ENCODE measurements at regions not wholly inside any gene's neighbourhood (a gene's known extent, or its start where the extent isn't known, plus 50 kb on each side); places are given as distances from the start of the nearest gene placed in this dataset.
A peak's percentile ranks its signal among the peaks of the same experiment; 100 is the strongest.

DNA sequence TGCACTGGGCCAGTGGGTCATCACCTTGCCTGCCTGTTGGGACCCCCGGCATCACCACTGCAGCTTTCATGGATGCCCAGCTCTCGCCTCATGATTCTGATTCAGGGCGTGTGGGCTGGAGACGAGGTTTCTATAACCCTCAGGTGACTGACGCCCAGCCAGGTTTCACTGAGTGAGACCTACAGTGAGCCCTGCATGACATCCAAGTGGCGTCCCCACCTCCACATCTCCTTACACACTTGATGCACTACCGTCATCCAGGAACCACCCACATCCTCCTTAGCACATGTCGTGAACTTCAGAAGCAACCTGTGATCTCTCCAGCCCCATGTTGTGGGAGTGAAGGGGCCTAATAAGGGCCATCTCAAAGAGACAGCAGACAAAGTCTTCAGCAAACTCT lies 257.5 kb downstream of the CTTN start:
- 20 to 100% (median 46%) methylated on average over 1 to 4 of the region's 8 CpGs; no CpG with 5 or more reads in 4 of the 10 experiments for WGBS, 10 experiments
- Histone ChIP-seq H3K4me1 (replicated peaks in 1 of 2) (peaks cover 60 to 63% of the 10 kb centered on the region in 2 donors), H3K4me3 (no peak overlapping the region), H3K27ac (peak overlapping the region in 1 of 2 donors; percentile 73)
- in situ Hi-C loops (cut with MboI; ENCODE audit: low pct_unique_long_range_greater_than_20kb in 2 of 9, low sequenced_read_pairs in 9 of 9, unreplicated experiment in 9 of 9): no loop called here
- no peak for ATAC-seq (replicated peaks in 6 of 8)

DNA sequence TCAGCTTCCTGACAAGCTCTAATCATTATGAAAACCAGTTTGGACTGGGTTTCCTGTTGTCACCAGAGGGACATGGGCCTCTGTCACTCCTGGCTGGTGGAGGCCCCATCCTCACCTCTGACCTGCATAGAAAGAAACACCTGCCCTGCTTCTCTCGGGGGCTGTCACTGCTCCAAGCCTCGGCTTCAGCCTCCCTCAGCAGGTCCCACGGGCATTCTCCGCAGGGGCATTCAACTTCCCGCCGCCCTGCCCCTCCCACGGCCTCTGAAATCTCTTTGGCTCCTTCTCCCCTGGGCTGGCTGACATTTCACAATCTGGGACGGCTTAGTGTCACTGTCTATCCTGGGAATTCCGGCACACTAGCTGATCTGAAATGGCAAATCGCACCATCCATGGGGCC lies 257.9 kb downstream of the CTTN start:
- Histone ChIP-seq H3K27ac (peak overlapping the region; percentile 50 to 73), H3K4me3 (no peak overlapping the region), H3K4me1 (replicated peaks in 1 of 2) (peaks cover 63 to 65% of the 10 kb centered on the region in 2 donors)
- in situ Hi-C loops (cut with MboI; ENCODE audit: low pct_unique_long_range_greater_than_20kb in 2 of 9, low sequenced_read_pairs in 9 of 9, unreplicated experiment in 9 of 9): no loop called here
- WGBS, 10 experiments: 3 to 100% (median 40%) methylated on average over 1 to 9 of the region's 10 CpGs; no CpG with 5 or more reads in 5 of the 10 experiments
- ATAC-seq (replicated peaks in 6 of 8): peak in 5 of 8 experiments; percentile 21 to 80 (median 74)

DNA sequence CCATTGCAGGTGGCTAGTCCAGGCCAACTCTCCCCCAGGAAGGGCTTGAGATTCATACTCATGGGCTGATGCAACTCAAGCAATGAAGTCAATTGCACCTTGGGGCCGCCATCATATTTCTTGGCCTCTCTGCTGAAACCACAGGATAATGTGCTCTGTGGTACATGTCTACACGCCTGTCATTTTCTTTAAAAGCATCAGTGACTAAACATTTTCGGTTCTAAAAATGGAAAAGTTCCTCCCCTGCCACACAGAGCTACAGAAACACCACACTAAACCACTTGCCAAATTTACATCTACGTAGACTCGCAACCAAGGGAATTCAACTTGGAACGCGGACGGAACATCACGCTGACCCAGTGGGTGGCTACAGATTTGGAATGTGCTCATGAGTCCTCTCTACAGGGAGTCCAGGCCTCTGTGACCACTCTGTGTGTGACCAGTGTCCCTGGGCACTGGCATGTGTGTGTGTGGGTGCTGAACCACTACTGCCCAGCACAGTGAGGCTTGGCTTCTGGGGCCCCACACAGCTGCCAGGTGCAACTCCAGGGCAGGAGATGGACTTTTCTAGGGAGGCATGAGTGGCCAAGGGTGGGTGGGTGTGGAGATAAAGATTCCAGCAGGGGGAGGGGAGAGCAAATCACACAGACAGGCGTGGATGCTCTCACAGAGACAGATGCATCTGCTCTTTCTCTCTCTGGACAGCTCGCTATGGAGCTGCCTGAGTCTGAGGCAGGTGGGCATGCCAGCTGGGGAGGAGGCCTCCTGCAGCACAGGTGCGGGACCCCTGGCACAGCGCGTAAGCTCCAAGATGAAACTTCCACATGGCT lies 261.9 kb downstream of the CTTN start:
- ATAC-seq (replicated peaks in 6 of 8): no peak
- WGBS, 10 experiments: 0 to 98% (median 84%) methylated on average over 1 to 9 of the region's 14 CpGs; no CpG with 5 or more reads in 2 of the 10 experiments
- Histone ChIP-seq H3K4me3 (peak overlapping the region; percentile 42 to 61 (median 58)), H3K4me1 (replicated peaks in 1 of 2) (peaks cover 65 to 69% of the 10 kb centered on the region in 2 donors), H3K27ac (peak overlapping the region; percentile 93 to 95)
- in situ Hi-C loops (cut with MboI; ENCODE audit: low pct_unique_long_range_greater_than_20kb in 2 of 9, low sequenced_read_pairs in 9 of 9, unreplicated experiment in 9 of 9): no loop called here

DNA sequence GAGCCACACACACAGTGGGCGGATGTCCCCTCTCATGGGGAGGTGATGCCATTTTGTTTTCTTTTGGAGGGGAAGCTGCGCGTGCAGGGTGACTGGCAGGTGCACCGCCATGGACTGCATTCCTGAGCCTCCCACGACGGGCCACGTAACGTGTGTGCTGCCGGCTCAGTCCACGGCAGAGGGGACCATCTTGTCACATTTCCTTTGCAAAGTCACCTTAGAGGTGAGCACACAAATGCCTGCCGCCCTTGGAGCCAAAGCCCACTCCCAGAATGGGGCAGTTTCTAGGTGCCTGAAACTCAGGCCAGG lies 262.5 kb downstream of the CTTN start:
- Histone ChIP-seq H3K4me3 (peak overlapping the region; percentile 42 to 61 (median 58)), H3K27ac (peak overlapping the region; percentile 93 to 95), H3K4me1 (replicated peaks in 1 of 2) (peaks cover 60 to 64% of the 10 kb centered on the region in 2 donors)
- ATAC-seq (replicated peaks in 6 of 8): no peak
- WGBS, 10 experiments: 80 to 100% (median 87%) methylated on average over 1 to 3 of the region's 11 CpGs; no CpG with 5 or more reads in 7 of the 10 experiments
- in situ Hi-C loops (cut with MboI; ENCODE audit: low pct_unique_long_range_greater_than_20kb in 2 of 9, low sequenced_read_pairs in 9 of 9, unreplicated experiment in 9 of 9): no loop called here

DNA sequence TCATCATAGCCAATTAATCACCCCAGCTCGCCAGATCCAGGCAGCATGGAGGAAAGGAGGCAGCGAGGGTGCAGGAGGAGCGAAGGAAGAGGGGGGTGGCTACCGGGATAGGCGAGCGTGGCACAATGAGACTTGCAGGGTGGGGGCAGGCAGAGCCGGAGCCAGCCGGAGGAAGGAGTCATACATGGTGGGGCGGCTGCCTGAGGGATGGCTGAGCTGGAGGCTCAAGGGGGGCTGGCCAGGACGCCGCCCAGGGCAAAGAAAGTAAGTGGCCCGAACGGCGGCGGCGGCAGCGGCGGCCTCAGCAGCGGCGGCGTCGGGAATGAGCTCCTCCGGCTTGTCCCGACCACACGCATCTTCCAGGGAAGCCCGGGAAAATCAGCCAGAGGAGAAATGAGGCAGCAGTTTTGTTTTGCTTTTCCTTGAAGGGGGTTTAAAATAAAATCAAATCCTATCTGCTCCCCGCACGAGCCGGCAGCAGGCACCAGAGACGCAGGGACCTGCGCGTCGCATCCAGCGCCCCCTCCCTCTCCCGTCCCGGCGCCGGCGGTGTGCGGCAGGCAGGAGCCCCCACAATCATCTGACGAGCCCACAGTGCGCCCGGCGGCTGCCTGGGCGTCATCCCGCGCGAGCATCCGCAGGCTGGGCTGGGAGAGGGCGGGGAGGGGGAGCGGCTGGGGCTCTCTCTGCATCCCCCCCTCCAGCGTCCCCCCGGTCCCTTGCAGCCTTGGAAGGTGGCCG lies 263.6 kb downstream of the CTTN start:
- 0% methylated on average over 1 to 5 of the region's 54 CpGs; no CpG with 5 or more reads in 7 of the 10 experiments for WGBS, 10 experiments
- peaks cover 49 to 53% of the 10 kb centered on the region in 2 donors for H3K4me1 ChIP-seq (replicated peaks in 1 of 2)
- peak; percentile 37 to 83 (median 76) for ATAC-seq (replicated peaks in 6 of 8)

DNA sequence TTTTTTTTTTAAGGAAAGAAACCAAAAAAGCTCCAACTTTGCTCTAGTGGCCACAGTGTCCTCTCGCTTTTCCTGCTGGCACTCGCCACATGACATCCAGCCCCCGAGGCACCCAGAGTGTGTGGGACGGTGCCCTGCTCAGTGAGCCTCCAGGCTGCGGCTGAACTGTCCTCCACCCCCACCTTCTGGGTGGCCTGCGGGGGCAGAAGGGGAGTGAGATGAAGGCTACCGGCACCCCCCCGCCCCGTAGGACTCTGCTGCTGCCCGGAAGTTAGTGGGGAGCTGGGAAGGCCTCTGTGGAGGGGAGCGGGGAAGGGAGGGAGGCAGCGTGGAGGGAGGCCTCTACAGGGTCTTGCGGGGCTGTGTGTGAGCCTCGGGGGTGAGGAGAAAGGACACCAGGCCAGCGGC lies 264.4 kb downstream of the CTTN start:
- peak in 5 of 8 experiments; percentile 31 to 62 (median 50) for ATAC-seq (replicated peaks in 6 of 8)
- in situ Hi-C loops (cut with MboI; ENCODE audit: low pct_unique_long_range_greater_than_20kb in 2 of 9, low sequenced_read_pairs in 9 of 9, unreplicated experiment in 9 of 9): no loop called here
- H3K4me3 ChIP-seq: peak overlapping the region; percentile 42 to 61 (median 58)
- peak overlapping the region; percentile 93 to 95 for H3K27ac ChIP-seq
- peaks cover 41 to 46% of the 10 kb centered on the region in 2 donors for H3K4me1 ChIP-seq (replicated peaks in 1 of 2)
- 20% methylated on average over 1 of the region's 15 CpGs; no CpG with 5 or more reads in 9 of the 10 experiments for whole genome bisulfite sequencing, 10 experiments

More for the DNA sequence above, 263.6 kb downstream of the CTTN start:
- in situ Hi-C loops (cut with MboI; ENCODE audit: low pct_unique_long_range_greater_than_20kb in 2 of 9, low sequenced_read_pairs in 9 of 9, unreplicated experiment in 9 of 9): no loop called here
- H3K27ac ChIP-seq: peak overlapping the region; percentile 93 to 95
- H3K4me3 ChIP-seq: peak overlapping the region; percentile 42 to 61 (median 58)

DNA sequence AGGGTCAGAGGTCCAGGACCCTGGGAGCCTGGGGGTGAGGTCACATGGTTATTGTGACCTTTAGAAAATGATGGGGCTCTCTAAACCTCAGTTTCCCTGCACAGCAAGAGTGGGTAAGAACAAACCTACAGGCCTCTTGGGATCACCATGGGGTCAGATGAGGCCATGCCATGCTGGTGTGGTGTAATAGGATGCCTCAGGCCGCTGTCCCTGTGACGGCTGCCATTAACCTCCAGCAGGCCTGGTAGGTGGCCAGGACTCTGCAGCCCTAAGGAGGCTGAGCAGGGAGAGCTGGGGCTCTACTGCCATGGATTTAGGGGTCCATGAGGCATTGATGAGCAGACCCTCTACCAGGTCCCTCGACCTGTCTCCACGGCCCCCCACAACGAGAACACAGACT lies 265.5 kb downstream of the CTTN start:
- WGBS, 10 experiments: no CpG with 5 or more reads among the region's 5 CpGs
- Histone ChIP-seq H3K27ac (no peak overlapping the region), H3K4me1 (replicated peaks in 1 of 2) (peaks cover 30 to 35% of the 10 kb centered on the region in 2 donors), H3K4me3 (no peak overlapping the region)
- in situ Hi-C loops (cut with MboI; ENCODE audit: low pct_unique_long_range_greater_than_20kb in 2 of 9, low sequenced_read_pairs in 9 of 9, unreplicated experiment in 9 of 9): no loop called here
- ATAC-seq (replicated peaks in 6 of 8): no peak

DNA sequence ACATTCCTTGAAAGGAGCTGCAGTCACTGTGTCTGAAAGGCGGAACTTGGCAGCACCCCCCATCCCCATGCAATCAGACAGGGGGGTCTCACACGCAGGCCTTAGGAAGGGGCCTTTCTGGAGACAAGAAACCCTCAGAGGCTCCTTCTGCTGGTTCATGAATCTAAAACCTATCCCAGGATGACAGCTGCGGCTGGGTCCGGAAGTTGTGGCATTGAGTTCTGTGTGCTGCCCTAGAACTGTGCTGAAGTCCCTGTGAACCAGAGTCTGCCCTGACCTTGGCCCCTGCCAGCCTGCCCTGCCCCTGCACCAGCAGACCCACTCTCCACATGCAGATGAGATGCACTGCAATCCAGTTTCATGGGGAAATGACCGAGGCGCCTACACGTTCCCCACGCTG lies 268.0 kb downstream of the CTTN start:
- Histone ChIP-seq H3K4me3 (no peak overlapping the region), H3K4me1 (replicated peaks in 1 of 2) (peaks cover 28 to 37% of the 10 kb centered on the region in 2 donors), H3K27ac (no peak overlapping the region)
- in situ Hi-C loops (cut with MboI; ENCODE audit: low pct_unique_long_range_greater_than_20kb in 2 of 9, low sequenced_read_pairs in 9 of 9, unreplicated experiment in 9 of 9): no loop called here
- no peak for ATAC-seq (replicated peaks in 6 of 8)
- WGBS, 10 experiments: 20 to 90% (median 74%) methylated on average over 1 to 4 of the region's 8 CpGs; no CpG with 5 or more reads in 6 of the 10 experiments

DNA sequence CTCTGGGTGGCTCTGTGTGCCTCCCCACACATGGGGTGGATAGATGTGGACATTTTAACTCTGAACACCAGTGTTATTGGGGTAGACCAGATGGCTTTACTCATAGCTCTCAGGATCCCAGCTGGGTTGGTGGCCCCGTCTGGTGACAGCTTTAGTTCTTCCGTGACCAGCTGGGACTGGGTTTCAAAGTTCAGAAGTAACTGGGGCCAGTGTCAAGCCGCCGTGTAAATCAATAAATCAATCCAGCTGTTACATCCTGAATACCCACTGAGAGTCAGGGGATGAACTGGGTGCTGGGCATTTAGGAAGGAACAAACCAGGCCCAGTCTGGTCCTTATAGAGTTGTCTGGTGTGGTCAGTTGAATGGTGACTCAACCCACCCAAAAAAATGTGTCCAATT lies 269.4 kb downstream of the CTTN start:
- H3K4me3 ChIP-seq: no peak overlapping the region
- in situ Hi-C loops (cut with MboI; ENCODE audit: low pct_unique_long_range_greater_than_20kb in 2 of 9, low sequenced_read_pairs in 9 of 9, unreplicated experiment in 9 of 9): no loop called here
- no peak for ATAC-seq (replicated peaks in 6 of 8)
- peaks cover 32 to 33% of the 10 kb centered on the region in 2 donors for H3K4me1 ChIP-seq (replicated peaks in 1 of 2)
- WGBS, 10 experiments: 20 to 100% (median 97%) methylated on average over 2 to 3 of the region's 4 CpGs; no CpG with 5 or more reads in 6 of the 10 experiments
- H3K27ac ChIP-seq: no peak overlapping the region

DNA sequence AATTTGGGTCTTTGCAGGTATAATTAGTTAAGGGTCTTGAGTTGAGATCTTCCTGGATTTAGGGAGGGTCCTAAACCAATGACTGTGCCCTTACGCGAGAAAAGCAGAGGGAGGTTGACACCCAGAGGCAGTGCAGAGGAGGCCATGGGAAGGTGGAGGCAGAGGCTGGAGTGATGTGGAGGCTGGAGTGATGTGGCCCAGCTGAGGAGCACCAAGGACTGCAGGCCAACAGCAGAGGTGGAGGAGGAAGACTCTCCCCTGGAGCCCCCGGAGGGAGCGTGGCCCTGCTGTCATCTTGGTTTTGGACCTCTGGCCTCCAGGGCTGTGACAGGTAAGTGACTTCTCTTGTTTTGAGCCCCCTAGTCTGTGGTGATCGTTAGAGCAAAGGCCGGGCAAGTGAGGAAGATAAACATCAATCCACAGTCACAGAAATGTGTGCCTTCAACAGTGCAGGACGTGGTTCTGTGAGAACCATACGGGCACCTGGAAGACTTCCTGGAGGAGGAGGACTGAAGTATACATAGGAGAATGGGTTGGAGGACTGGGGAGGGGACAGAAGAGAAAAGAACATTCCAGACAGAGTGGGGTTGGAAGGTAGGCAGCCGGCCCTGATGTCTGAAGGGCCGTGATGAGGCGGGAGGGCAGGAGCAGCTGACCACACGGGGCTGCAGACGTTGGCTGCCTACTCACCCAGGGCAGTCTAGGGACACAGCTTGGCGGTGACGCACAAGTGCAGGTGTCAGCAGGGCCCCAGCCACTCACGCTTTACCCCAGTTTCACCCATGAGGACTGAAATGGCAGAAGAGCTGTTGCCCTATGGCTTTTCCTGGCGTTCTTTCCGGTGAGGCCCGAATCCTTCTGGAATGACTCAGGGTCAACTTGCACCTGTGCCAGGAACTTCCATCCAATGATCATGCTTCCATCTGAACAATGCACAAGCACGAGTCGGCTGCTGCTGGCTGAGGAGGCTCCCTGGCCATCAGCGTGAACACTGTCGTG lies 270.2 kb downstream of the CTTN start:
- Histone ChIP-seq H3K4me1 (replicated peaks in 1 of 2) (peaks cover 25 to 29% of the 10 kb centered on the region in 2 donors), H3K4me3 (no peak overlapping the region), H3K27ac (no peak overlapping the region)
- no peak for ATAC-seq (replicated peaks in 6 of 8)
- 34 to 100% (median 79%) methylated on average over 2 to 11 of the region's 23 CpGs; no CpG with 5 or more reads in 2 of the 10 experiments for WGBS, 10 experiments
- in situ Hi-C loops (cut with MboI; ENCODE audit: low pct_unique_long_range_greater_than_20kb in 2 of 9, low sequenced_read_pairs in 9 of 9, unreplicated experiment in 9 of 9): no loop called here

DNA sequence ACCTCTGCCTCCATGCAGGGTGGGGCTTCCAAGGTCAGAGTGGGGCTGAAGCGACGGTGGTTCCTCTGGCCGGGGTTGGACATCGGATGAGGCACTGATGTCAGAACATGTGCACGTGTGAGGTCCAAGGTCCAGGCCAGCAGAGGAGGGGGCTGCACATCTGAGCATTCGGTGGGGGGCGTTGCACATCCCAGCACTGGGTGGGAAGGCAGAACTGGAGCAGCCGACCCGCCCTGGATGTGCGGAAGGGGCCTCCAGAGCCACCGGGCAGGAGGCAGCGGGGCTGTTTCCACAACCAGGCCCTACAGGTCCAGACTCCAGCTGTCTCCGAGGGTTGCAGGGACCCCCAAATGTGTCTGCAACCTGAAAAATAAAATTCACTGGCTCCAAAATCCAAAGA lies 271.0 kb downstream of the CTTN start:
- no peak for ATAC-seq (replicated peaks in 6 of 8)
- WGBS, 10 experiments: 40 to 91% methylated on average over 1 to 5 of the region's 13 CpGs; no CpG with 5 or more reads in 8 of the 10 experiments
- Histone ChIP-seq H3K4me3 (no peak overlapping the region), H3K27ac (no peak overlapping the region), H3K4me1 (replicated peaks in 1 of 2) (peaks cover 25 to 27% of the 10 kb centered on the region in 2 donors)
- in situ Hi-C loops (cut with MboI; ENCODE audit: low pct_unique_long_range_greater_than_20kb in 2 of 9, low sequenced_read_pairs in 9 of 9, unreplicated experiment in 9 of 9): no loop called here

DNA sequence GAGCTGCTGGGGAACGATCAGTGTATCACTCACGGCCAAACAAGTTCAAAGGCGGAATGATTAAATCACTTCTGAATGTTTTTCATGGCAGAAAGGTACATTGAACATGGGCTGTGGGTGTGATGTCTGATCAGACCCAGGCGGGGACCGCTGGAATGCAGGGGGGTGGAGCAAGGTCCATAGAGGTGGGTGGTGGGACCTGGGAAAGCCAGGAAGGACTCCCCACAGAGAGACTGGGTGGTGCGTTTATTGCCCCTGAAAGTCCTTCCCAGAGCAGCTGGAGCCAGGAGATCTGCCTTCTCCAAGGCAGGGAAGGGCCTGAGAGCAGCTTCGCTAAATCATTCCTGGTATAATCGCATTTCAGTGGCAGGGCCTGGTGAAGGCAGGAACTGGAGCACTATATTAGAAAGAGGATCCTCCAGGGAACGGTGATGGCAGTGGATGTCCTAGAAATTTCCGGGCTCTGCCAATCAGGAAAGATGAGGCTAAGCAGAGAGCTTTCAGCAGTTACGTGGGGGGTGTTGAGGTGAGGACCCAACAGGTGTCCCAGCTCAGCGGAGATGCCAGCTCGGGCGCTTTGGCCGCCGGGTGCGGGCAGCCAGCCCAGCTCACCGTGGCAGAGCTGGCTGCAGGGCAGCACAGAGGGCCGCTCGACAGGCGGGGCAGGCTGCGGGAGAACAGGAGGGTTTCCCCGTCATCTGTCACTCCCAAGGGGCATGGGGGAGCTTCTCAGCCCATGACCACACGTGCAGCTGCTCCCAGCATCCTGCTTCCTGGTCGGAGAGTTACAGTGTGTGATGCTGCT lies 271.7 kb downstream of the CTTN start:
- Histone ChIP-seq H3K4me1 (replicated peaks in 1 of 2) (peaks cover 25 to 27% of the 10 kb centered on the region in 2 donors), H3K27ac (no peak overlapping the region), H3K4me3 (no peak overlapping the region)
- ATAC-seq (replicated peaks in 6 of 8): peak in 5 of 8 experiments; percentile 29 to 66 (median 59)
- in situ Hi-C loops (cut with MboI; ENCODE audit: low pct_unique_long_range_greater_than_20kb in 2 of 9, low sequenced_read_pairs in 9 of 9, unreplicated experiment in 9 of 9): no loop called here
- 60 to 100% (median 92%) methylated on average over 1 to 13 of the region's 25 CpGs; no CpG with 5 or more reads in 5 of the 10 experiments for WGBS, 10 experiments
